Esophagus muscularis mucosa (tissue), 3 donors: ENCODE measurements at regions not wholly inside any gene's neighbourhood (a gene's known extent, or its start where the extent isn't known, plus 50 kb on each side); places are given as distances from the start of the nearest gene placed in this dataset.

Source experiments
- POLR2A ChIP-seq: fragments of 450-650 bp; IDR thresholded peaks from one replicate; pipeline ENCODE4 v1.6.1; 2017; ENCODE audit warnings: antibody characterized with exemption, moderate library complexity, mild to moderate bottlenecking, low read depth
- TF ChIP-seq, protein P1 (sequence below), 3 experiments: fragments of 200-600 bp in 2 of 3; fragments of 450-650 bp in 1 of 3; sonication (generic) in 2 of 3; IDR thresholded peaks; one replicate each; pipeline ENCODE4 v1.5.1; 2017 to 2019; ENCODE audit warnings: antibody characterized with exemption in 3 of 3, mild to moderate bottlenecking in 2 of 3, moderate library complexity in 1 of 3

DNA sequence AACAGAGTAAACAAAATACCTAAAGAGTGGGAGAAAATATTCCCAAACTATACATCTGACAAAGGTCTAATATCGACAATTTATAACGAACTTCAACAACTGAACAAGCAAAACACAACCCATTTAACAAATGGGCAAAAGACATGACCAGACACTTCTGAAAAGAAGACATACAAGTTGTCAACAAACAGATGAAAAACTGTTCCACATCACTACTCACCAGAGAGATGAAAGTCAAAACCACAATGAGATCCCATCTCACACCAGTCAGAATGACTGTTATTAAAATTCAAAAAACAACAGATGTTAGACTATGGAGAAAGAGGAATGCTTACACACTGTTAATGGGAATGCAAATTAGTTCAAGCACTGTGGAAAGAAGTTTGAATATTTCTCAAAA lies 233.8 kb upstream of the EDNRB start:
- TF ChIP-seq, protein P1, sequence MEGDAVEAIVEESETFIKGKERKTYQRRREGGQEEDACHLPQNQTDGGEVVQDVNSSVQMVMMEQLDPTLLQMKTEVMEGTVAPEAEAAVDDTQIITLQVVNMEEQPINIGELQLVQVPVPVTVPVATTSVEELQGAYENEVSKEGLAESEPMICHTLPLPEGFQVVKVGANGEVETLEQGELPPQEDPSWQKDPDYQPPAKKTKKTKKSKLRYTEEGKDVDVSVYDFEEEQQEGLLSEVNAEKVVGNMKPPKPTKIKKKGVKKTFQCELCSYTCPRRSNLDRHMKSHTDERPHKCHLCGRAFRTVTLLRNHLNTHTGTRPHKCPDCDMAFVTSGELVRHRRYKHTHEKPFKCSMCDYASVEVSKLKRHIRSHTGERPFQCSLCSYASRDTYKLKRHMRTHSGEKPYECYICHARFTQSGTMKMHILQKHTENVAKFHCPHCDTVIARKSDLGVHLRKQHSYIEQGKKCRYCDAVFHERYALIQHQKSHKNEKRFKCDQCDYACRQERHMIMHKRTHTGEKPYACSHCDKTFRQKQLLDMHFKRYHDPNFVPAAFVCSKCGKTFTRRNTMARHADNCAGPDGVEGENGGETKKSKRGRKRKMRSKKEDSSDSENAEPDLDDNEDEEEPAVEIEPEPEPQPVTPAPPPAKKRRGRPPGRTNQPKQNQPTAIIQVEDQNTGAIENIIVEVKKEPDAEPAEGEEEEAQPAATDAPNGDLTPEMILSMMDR (IDR thresholded peaks at IDR 0.05): no peak
- no peak for TF ChIP-seq POLR2A
